ENCODE measurements at regions not wholly inside any gene's neighbourhood (a gene's known extent, or its start where the extent isn't known, plus 50 kb on each side); places are given as distances from the start of the nearest gene placed in this dataset.

DNA sequence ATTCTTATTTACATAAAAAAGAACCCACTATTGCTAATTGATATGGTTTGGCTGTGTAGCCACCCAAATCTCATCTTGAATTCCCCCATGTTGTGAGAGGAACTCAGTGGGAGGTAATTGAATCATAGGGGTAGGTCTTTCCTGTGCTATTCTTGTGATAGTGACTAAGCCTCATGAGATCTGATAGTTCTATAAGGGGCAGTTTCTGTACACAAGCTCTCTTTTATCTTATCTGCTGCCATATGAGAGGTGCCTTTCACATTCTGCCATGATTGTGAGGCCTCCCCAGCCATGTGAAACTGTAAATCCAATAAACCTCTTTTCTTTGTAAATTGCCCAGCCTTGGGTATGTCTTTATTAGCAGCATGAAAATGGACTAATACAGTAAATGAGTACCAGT lies 58.2 kb upstream of the PRR16 start:
- Histone ChIP-seq H3K27me3 (ENCODE audit: control insufficient read depth, insufficient read depth, low read length) (no peaks in the 10 kb centered on the region), H3K4me3 (ENCODE audit: low read length in 3 of 3) (no peak overlapping the region), H3K27ac (ENCODE audit: low read depth in 2 of 2, low read length in 2 of 2) (no peak overlapping the region), H3K9ac (ENCODE audit: low read length in 3 of 3) (no peak overlapping the region), H3K9me3 (ENCODE audit: control insufficient read depth in 2 of 3, insufficient read depth in 1 of 3, low read length in 3 of 3) (no peaks in the 10 kb centered on the region), H3K36me3 (ENCODE audit: control insufficient read depth in 2 of 3, insufficient read depth in 3 of 3, low read length in 3 of 3) (no peaks in the 10 kb centered on the region), H3K4me1 (ENCODE audit: control insufficient read depth in 2 of 3, insufficient read depth in 2 of 3, low read depth in 1 of 3, low read length in 3 of 3) (no peaks in the 10 kb centered on the region)
- DNase-seq, result no peak
- intact Hi-C loops (cut with DNase I), result no loop called here
- FAIRE-seq, result no peak
- TF ChIP-seq, protein P1, sequence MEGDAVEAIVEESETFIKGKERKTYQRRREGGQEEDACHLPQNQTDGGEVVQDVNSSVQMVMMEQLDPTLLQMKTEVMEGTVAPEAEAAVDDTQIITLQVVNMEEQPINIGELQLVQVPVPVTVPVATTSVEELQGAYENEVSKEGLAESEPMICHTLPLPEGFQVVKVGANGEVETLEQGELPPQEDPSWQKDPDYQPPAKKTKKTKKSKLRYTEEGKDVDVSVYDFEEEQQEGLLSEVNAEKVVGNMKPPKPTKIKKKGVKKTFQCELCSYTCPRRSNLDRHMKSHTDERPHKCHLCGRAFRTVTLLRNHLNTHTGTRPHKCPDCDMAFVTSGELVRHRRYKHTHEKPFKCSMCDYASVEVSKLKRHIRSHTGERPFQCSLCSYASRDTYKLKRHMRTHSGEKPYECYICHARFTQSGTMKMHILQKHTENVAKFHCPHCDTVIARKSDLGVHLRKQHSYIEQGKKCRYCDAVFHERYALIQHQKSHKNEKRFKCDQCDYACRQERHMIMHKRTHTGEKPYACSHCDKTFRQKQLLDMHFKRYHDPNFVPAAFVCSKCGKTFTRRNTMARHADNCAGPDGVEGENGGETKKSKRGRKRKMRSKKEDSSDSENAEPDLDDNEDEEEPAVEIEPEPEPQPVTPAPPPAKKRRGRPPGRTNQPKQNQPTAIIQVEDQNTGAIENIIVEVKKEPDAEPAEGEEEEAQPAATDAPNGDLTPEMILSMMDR (IDR thresholded peaks at IDR 0.05; ENCODE audit: borderline replicate concordance, extremely low read depth, insufficient read depth), result no peak

DNA sequence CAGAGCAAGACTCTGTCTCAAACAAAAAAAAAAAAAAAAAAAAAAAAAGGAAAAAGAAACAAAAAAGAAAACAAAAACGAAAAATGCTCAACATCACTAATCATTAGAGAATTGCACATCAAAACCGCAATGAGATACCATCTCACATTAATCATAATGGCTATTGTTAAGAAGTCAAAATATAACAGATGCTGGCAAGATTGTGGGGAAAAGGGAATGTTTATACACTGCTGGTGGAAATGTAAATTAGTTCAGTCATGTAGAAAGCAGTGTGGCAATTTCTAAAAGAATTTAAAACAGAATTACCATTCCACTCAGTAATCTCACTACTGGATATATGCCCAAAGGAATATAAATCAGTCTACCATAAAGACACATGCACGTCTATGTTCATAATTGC lies 50.4 kb upstream of the PRR16 start:
- Histone ChIP-seq H3K9ac (ENCODE audit: low read length in 3 of 3) (no peak overlapping the region), H3K4me1 (ENCODE audit: control insufficient read depth in 2 of 3, insufficient read depth in 2 of 3, low read depth in 1 of 3, low read length in 3 of 3) (no peaks in the 10 kb centered on the region), H3K27me3 (ENCODE audit: control insufficient read depth, insufficient read depth, low read length) (no peaks in the 10 kb centered on the region), H3K4me3 (ENCODE audit: low read length in 3 of 3) (no peak overlapping the region), H3K27ac (ENCODE audit: low read depth in 2 of 2, low read length in 2 of 2) (no peak overlapping the region), H3K36me3 (ENCODE audit: control insufficient read depth in 2 of 3, insufficient read depth in 3 of 3, low read length in 3 of 3) (no peaks in the 10 kb centered on the region), H3K9me3 (ENCODE audit: control insufficient read depth in 2 of 3, insufficient read depth in 1 of 3, low read length in 3 of 3) (no peaks in the 10 kb centered on the region)
- DNase-seq (no peak), FAIRE-seq (no peak)
- intact Hi-C loops (cut with DNase I), result no loop called here
- TF ChIP-seq, protein P1 (IDR thresholded peaks at IDR 0.05; ENCODE audit: borderline replicate concordance, extremely low read depth, insufficient read depth), result no peak
